Fibroblast of pulmonary artery (primary cell): ENCODE measurements at regions not wholly inside any gene's neighbourhood (a gene's known extent, or its start where the extent isn't known, plus 50 kb on each side); places are given as distances from the start of the nearest gene placed in this dataset.

Experiments used
- DNase-seq: peaks from one replicate; pipeline ENCODE4 v3.0.0-alpha.2; 2010; ENCODE audit warnings: low read depth
- H3K4me3 ChIP-seq: replicated peaks from 2 replicates; pipeline ENCODE4 v1.5.1; 2011; ENCODE audit warnings: low read depth, mild to moderate bottlenecking, control low read depth, low read length, moderate library complexity
- CTCF ChIP-seq: IDR thresholded peaks from 2 replicates; pipeline ENCODE4 v1.5.1; 2011; ENCODE audit warnings: mild to moderate bottlenecking, control low read depth, low read length, inconsistent platforms; ENCODE audit errors: missing control alignments

- no peak for DNase-seq
- no peak for TF ChIP-seq CTCF
- H3K4me3 ChIP-seq = no peak overlapping the region
These were observed 227.9 kb downstream of the GJA1 start for GRCh38 chr6:121663292-121663810.

DNA sequence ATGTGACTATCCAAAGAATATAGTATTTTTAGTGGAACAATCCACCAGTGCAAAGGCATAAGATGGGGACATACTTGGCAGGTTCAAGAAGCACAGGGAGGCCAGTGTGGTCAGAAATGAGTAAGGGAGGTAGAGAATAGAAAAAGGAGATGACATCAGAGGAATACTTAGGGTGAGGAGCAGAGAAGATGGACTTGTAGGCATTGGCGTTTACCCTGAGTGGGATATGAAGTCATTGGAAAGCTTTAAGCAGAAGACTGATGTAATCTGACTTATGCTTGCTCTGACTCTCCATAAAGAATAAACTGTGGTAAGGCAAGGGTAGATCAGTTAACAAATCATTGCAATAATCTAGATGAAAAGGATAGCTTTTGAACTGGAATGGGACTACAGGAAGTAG, 228.7 kb downstream of the GJA1 start:
- no peak overlapping the region for H3K4me3 ChIP-seq
- TF ChIP-seq CTCF = no peak
- DNase-seq = no peak

DNA sequence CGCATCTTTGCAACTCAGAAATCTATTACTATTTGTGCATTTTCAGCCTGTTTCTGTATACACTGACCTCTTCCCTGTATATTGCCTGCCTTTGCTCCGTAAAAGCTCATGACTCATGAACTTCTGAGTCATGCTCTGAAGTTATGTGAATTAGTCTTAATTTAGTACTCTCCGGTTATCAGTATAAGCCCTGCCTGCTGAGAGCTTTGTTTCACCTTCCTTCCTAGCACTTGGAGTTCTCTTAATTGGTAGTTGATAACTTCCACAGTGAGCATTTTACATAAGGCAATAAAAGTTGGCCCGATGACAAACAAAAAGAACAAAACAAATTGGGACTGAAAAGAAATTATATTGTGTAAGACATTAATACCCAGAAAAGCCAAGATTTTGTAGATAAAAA, 231.4 kb downstream of the GJA1 start:
- H3K4me3 ChIP-seq = no peak overlapping the region
- peak; percentile 78 for DNase-seq
- TF ChIP-seq CTCF = no peak

- peak; percentile 49 for DNase-seq
- H3K4me3 ChIP-seq = no peak overlapping the region
- TF ChIP-seq CTCF = no peak
These were observed 232.8 kb downstream of the GJA1 start for GRCh38 chr6:121668259-121668658.

DNA sequence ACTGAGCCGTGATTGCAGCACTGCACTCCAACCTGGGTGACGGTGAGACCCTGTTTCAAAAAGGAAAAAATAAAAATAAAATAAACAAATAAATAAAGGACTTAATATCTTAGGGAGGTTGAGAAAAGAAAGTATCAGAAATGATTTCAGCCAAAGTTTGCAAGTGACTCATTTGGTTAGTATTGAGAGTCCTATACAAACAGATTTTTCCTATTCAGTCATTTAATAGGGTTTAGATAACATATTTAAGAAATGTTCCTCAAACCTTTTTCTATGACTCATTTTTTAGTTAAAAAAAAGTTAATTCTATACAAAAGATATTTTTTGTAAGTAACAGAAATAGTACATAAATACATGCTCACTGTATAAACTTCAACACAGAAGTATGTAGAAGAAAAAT, 235.1 kb downstream of the GJA1 start:
- no peak for TF ChIP-seq CTCF
- no peak overlapping the region for H3K4me3 ChIP-seq
- peak; percentile 40 for DNase-seq

DNA sequence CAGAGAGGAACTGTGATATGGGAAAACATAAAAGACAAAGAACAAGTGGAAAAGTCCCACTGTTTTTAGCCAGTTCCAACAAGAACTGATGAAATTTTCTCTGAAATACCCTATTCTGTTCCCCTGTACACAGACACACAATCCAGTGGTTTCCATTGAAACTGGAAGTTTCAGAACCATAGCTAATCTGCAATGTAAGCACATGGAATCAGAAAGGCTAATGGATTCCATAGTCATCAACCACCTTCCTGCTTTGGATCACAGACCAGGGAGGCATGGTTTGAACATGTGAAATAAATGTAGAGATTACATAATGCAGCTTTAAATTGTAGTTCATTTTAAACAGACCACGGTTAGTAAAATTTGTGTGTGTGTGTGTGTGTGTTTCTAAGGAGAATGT, 242.1 kb downstream of the GJA1 start:
- no peak overlapping the region for H3K4me3 ChIP-seq
- no peak for TF ChIP-seq CTCF
- no peak for DNase-seq

- no peak overlapping the region for H3K4me3 ChIP-seq
- no peak for DNase-seq
- no peak for TF ChIP-seq CTCF
These were observed 242.8 kb downstream of the GJA1 start for GRCh38 chr6:121678245-121678644.
